Large intestine (tissue), 3 donors: ENCODE measurements at regions not wholly inside any gene's neighbourhood (a gene's known extent, or its start where the extent isn't known, plus 50 kb on each side); places are given as distances from the start of the nearest gene placed in this dataset.

Source experiments
- DNase-seq, 2 donors: peaks; one replicate each; pipeline versions ENCODE4 v3.0.0 to v3.0.0-alpha.2; 2013
- H3K27ac ChIP-seq: one replicate; pipeline ENCODE4 v1.5.1; 2013; ENCODE audit warnings: low read length
- H3K27me3 ChIP-seq: 2 replicates; pipeline ENCODE4 v1.6.1; 2013; ENCODE audit warnings: low read length; ENCODE audit not compliant: control insufficient read depth, insufficient read depth
- H3K36me3 ChIP-seq: 2 replicates; pipeline ENCODE4 v1.6.1; 2013; ENCODE audit warnings: low read length; ENCODE audit not compliant: control insufficient read depth, insufficient read depth
- H3K4me1 ChIP-seq: one replicate; pipeline ENCODE4 v1.6.1; 2013; ENCODE audit warnings: low read length; ENCODE audit not compliant: control insufficient read depth, insufficient read depth
- H3K4me3 ChIP-seq: one replicate; pipeline ENCODE4 v1.5.1; 2013; ENCODE audit warnings: low read length
- H3K9me3 ChIP-seq: one replicate; pipeline ENCODE4 v1.6.1; 2013; ENCODE audit warnings: mild to moderate bottlenecking, low read depth, low read length, moderate library complexity; ENCODE audit not compliant: control insufficient read depth
- WGBS: methylation state at CpG from one replicate; pipeline ENCODE4 v1.1.5; 2013; ENCODE audit warnings: low lambda C conversion rate; ENCODE audit not compliant: insufficient coverage; 5-methylcytosine and 5-hydroxymethylcytosine counted together

- no peaks in the 10 kb centered on the region for H3K27me3 ChIP-seq
- H3K9me3 ChIP-seq = no peaks in the 10 kb centered on the region
- H3K36me3 ChIP-seq = no peaks in the 10 kb centered on the region
- no peaks in the 10 kb centered on the region for H3K4me1 ChIP-seq
- no peak overlapping the region for H3K4me3 ChIP-seq
- no peak overlapping the region for H3K27ac ChIP-seq
- no CpG with 5 or more reads among the region's 2 CpGs for WGBS
- no peak for DNase-seq
Observed at GRCh38 chr2:16043627-16044026, 103.3 kb downstream of the MYCN start.

GRCh38 chr2:16043192-16043591 lies 102.8 kb downstream of the MYCN start:
- 83% methylated on average over 1 of the region's 2 CpGs for WGBS
- Histone ChIP-seq H3K4me1 (no peaks in the 10 kb centered on the region), H3K36me3 (no peaks in the 10 kb centered on the region), H3K27me3 (no peaks in the 10 kb centered on the region), H3K4me3 (no peak overlapping the region), H3K27ac (no peak overlapping the region), H3K9me3 (no peaks in the 10 kb centered on the region)
- no peak for DNase-seq

GRCh38 chr2:16042201-16042700 lies 101.9 kb downstream of the MYCN start:
- no peak overlapping the region for H3K27ac ChIP-seq
- no peaks in the 10 kb centered on the region for H3K27me3 ChIP-seq
- no peaks in the 10 kb centered on the region for H3K36me3 ChIP-seq
- no peak overlapping the region for H3K4me3 ChIP-seq
- DNase-seq = no peak
- H3K9me3 ChIP-seq = no peaks in the 10 kb centered on the region
- WGBS = 100% methylated on average over 1 of the region's 3 CpGs
- H3K4me1 ChIP-seq = no peaks in the 10 kb centered on the region

GRCh38 chr2:16040271-16041010 lies 100.1 kb downstream of the MYCN start:
- no peaks in the 10 kb centered on the region for H3K4me1 ChIP-seq
- no peak overlapping the region for H3K27ac ChIP-seq
- 100% methylated on average over 1 of the region's 7 CpGs for WGBS
- H3K4me3 ChIP-seq = no peak overlapping the region
- no peaks in the 10 kb centered on the region for H3K36me3 ChIP-seq
- no peaks in the 10 kb centered on the region for H3K27me3 ChIP-seq
- H3K9me3 ChIP-seq = no peaks in the 10 kb centered on the region
- no peak for DNase-seq

GRCh38 chr2:16039823-16040222 lies 99.5 kb downstream of the MYCN start:
- no peak for DNase-seq
- Histone ChIP-seq H3K4me3 (no peak overlapping the region), H3K36me3 (no peaks in the 10 kb centered on the region), H3K9me3 (no peaks in the 10 kb centered on the region), H3K27ac (no peak overlapping the region), H3K27me3 (no peaks in the 10 kb centered on the region), H3K4me1 (no peaks in the 10 kb centered on the region)
- WGBS = 100% methylated on average over 1 of the region's 7 CpGs

GRCh38 chr2:16039055-16039454 lies 98.7 kb downstream of the MYCN start:
- WGBS = no CpG with 5 or more reads among the region's 1 CpG
- no peaks in the 10 kb centered on the region for H3K36me3 ChIP-seq
- no peak overlapping the region for H3K27ac ChIP-seq
- H3K27me3 ChIP-seq = no peaks in the 10 kb centered on the region
- no peak for DNase-seq
- no peak overlapping the region for H3K4me3 ChIP-seq
- H3K9me3 ChIP-seq = no peaks in the 10 kb centered on the region
- no peaks in the 10 kb centered on the region for H3K4me1 ChIP-seq

- H3K27ac ChIP-seq = no peak overlapping the region
- H3K4me3 ChIP-seq = no peak overlapping the region
- no CpG with 5 or more reads among the region's 11 CpGs for WGBS
- no peaks in the 10 kb centered on the region for H3K36me3 ChIP-seq
- no peaks in the 10 kb centered on the region for H3K9me3 ChIP-seq
- no peak for DNase-seq
- H3K4me1 ChIP-seq = no peaks in the 10 kb centered on the region
- no peaks in the 10 kb centered on the region for H3K27me3 ChIP-seq
Observed at GRCh38 chr2:16038621-16039020, 98.3 kb downstream of the MYCN start.

GRCh38 chr2:16037808-16038457 lies 97.6 kb downstream of the MYCN start:
- DNase-seq = no peak
- Histone ChIP-seq H3K36me3 (no peaks in the 10 kb centered on the region), H3K27ac (no peak overlapping the region), H3K4me3 (no peak overlapping the region), H3K4me1 (no peaks in the 10 kb centered on the region), H3K9me3 (no peaks in the 10 kb centered on the region), H3K27me3 (no peaks in the 10 kb centered on the region)
- WGBS = 80% methylated on average over 1 of the region's 13 CpGs

GRCh38 chr2:16036951-16037350 lies 96.6 kb downstream of the MYCN start:
- no peaks in the 10 kb centered on the region for H3K4me1 ChIP-seq
- H3K4me3 ChIP-seq = no peak overlapping the region
- H3K36me3 ChIP-seq = no peaks in the 10 kb centered on the region
- H3K27me3 ChIP-seq = no peaks in the 10 kb centered on the region
- DNase-seq = no peak
- WGBS = no CpG with 5 or more reads among the region's 3 CpGs
- no peaks in the 10 kb centered on the region for H3K9me3 ChIP-seq
- H3K27ac ChIP-seq = no peak overlapping the region

GRCh38 chr2:16035747-16036745 lies 95.7 kb downstream of the MYCN start:
- Histone ChIP-seq H3K4me3 (no peak overlapping the region), H3K4me1 (no peaks in the 10 kb centered on the region), H3K27me3 (no peaks in the 10 kb centered on the region), H3K36me3 (no peaks in the 10 kb centered on the region), H3K9me3 (no peaks in the 10 kb centered on the region), H3K27ac (no peak overlapping the region)
- WGBS = no CpG with 5 or more reads among the region's 11 CpGs
- DNase-seq = no peak
